Neural progenitor cell (in vitro differentiated cells): ENCODE measurements at regions not wholly inside any gene's neighbourhood (a gene's known extent, or its start where the extent isn't known, plus 50 kb on each side); places are given as distances from the start of the nearest gene placed in this dataset.

Experiments
- DNase-seq: peaks from one replicate; pipeline ENCODE4 v3.0.0-alpha.2; 2016; ENCODE audit warnings: low spot score
- H2AFZ ChIP-seq: fragments of 200-600 bp; sonication (generic); replicated peaks from 2 replicates; pipeline ENCODE4 v1.6.1; 2016; ENCODE audit warnings: antibody characterized with exemption
- H3F3A ChIP-seq: fragments of 200-600 bp; sonication (generic); 2 replicates; pipeline ENCODE4 v1.6.1; 2016; ENCODE audit warnings: antibody characterized with exemption, low read depth
- H3K27ac ChIP-seq: fragments of 200-600 bp; sonication (generic); 2 replicates; pipeline ENCODE4 v1.5.1; 2016; ENCODE audit warnings: mild to moderate bottlenecking
- H3K27me3 ChIP-seq: fragments of 200-600 bp; sonication (generic); 2 replicates; pipeline ENCODE4 v1.6.1; 2016; ENCODE audit warnings: mild to moderate bottlenecking, moderate library complexity
- H3K36me3 ChIP-seq: fragments of 200-600 bp; sonication (generic); 2 replicates; pipeline ENCODE4 v1.5.1; 2016
- H3K4me1 ChIP-seq: fragments of 200-600 bp; sonication (generic); 2 replicates; pipeline ENCODE4 v1.6.1; 2016; ENCODE audit warnings: mixed run types
- H3K4me2 ChIP-seq: fragments of 200-600 bp; sonication (generic); 2 replicates; pipeline ENCODE4 v1.6.1; 2016
- H3K4me3 ChIP-seq: fragments of 200-600 bp; sonication (generic); 2 replicates; pipeline ENCODE4 v1.5.1; 2016
- H3K79me2 ChIP-seq: fragments of 200-600 bp; sonication (generic); 2 replicates; pipeline ENCODE4 v1.6.1; 2016; ENCODE audit warnings: low read depth
- H3K9ac ChIP-seq: fragments of 200-600 bp; sonication (generic); 2 replicates; pipeline ENCODE4 v1.6.1; 2016
- H3K9me3 ChIP-seq: fragments of 200-600 bp; sonication (generic); 2 replicates; pipeline ENCODE4 v1.5.1; 2016; ENCODE audit warnings: low read depth
- H4K20me1 ChIP-seq: fragments of 200-600 bp; sonication (generic); 2 replicates; pipeline ENCODE4 v1.6.1; 2016; ENCODE audit warnings: low read depth
- H3K27ac Mint-ChIP-seq: 3 replicates; pipeline ENCODE4 v1.8.0; 2021; ENCODE audit warnings: mixed read lengths
- H3K27me3 Mint-ChIP-seq: 2 replicates; pipeline ENCODE4 v1.8.0; 2022; ENCODE audit warnings: low read depth, mild to moderate bottlenecking, inconsistent platforms, moderate library complexity, mixed read lengths; ENCODE audit not compliant: insufficient read depth
- H3K36me3 Mint-ChIP-seq: 3 replicates; pipeline ENCODE4 v1.8.0; 2021; ENCODE audit warnings: mixed read lengths
- H3K4me1 Mint-ChIP-seq: 3 replicates; pipeline ENCODE4 v1.8.0; 2021; ENCODE audit warnings: mixed read lengths
- H3K4me3 Mint-ChIP-seq: 3 replicates; pipeline ENCODE4 v1.8.0; 2021; ENCODE audit warnings: mild to moderate bottlenecking, moderate library complexity, mixed read lengths
- H3K9me3 Mint-ChIP-seq: 3 replicates; pipeline ENCODE4 v1.8.0; 2020; ENCODE audit warnings: mixed read lengths
- EZH2 ChIP-seq: fragments of 200-600 bp; sonication (generic); IDR thresholded peaks from 2 replicates; pipeline ENCODE4 v1.6.1; 2017; ENCODE audit warnings: antibody characterized with exemption, mild to moderate bottlenecking, moderate library complexity
- EZH2phosphoT487 ChIP-seq: fragments of 200-600 bp; sonication (generic); IDR thresholded peaks from 2 replicates; pipeline ENCODE4 v1.6.1; 2017; ENCODE audit warnings: antibody characterized with exemption
- TF ChIP-seq, protein P1 (sequence below): fragments of 200-600 bp; sonication (generic); IDR thresholded peaks from 2 replicates; pipeline ENCODE4 v1.5.1; 2017; ENCODE audit warnings: antibody characterized with exemption, mild to moderate bottlenecking

DNA sequence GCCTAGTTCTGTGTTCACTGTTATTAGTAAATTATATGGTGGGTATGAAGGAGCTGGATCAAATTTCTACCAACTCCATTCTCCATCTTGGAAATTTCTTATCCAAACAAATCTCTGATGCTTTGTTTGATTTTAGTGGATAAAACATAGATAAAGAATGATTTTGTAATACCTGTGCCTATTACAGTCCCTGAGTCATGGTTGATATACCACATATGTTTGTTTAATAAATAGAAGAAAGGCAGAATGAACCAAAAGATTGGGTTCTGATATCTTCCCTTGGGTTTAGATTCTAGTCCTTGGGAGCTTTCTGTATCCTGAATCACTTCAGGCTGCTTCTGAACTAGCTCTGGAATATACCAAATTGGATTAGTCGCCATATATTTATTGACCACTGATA, 203.6 kb downstream of the PDCD6IP start:
- H2AFZ ChIP-seq, result no peak overlapping the region
- no peaks in the 10 kb centered on the region for H3K9me3 ChIP-seq
- no peaks in the 10 kb centered on the region for H3K79me2 ChIP-seq
- Mint-ChIP-seq H3K27ac (no peak overlapping the region), H3K27me3 (peaks cover 14% of the 10 kb centered on the region), H3K9me3 (peaks cover 1% of the 10 kb centered on the region), H3K4me1 (peaks cover 47% of the 10 kb centered on the region), H3K36me3 (no peaks in the 10 kb centered on the region), H3K4me3 (no peak overlapping the region)
- no peak overlapping the region for H3K27ac ChIP-seq
- no peaks in the 10 kb centered on the region for H3K27me3 ChIP-seq
- H4K20me1 ChIP-seq, result no peaks in the 10 kb centered on the region
- no peaks in the 10 kb centered on the region for H3K36me3 ChIP-seq
- peaks cover 20% of the 10 kb centered on the region for H3F3A ChIP-seq
- H3K4me2 ChIP-seq, result no peak overlapping the region
- TF ChIP-seq, protein P1, sequence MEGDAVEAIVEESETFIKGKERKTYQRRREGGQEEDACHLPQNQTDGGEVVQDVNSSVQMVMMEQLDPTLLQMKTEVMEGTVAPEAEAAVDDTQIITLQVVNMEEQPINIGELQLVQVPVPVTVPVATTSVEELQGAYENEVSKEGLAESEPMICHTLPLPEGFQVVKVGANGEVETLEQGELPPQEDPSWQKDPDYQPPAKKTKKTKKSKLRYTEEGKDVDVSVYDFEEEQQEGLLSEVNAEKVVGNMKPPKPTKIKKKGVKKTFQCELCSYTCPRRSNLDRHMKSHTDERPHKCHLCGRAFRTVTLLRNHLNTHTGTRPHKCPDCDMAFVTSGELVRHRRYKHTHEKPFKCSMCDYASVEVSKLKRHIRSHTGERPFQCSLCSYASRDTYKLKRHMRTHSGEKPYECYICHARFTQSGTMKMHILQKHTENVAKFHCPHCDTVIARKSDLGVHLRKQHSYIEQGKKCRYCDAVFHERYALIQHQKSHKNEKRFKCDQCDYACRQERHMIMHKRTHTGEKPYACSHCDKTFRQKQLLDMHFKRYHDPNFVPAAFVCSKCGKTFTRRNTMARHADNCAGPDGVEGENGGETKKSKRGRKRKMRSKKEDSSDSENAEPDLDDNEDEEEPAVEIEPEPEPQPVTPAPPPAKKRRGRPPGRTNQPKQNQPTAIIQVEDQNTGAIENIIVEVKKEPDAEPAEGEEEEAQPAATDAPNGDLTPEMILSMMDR, result no peak
- TF ChIP-seq EZH2, result no peak
- TF ChIP-seq EZH2phosphoT487, result no peak
- H3K4me3 ChIP-seq, result no peak overlapping the region
- no peak overlapping the region for H3K9ac ChIP-seq
- peaks cover 32% of the 10 kb centered on the region for H3K4me1 ChIP-seq
- no peak for DNase-seq

DNA sequence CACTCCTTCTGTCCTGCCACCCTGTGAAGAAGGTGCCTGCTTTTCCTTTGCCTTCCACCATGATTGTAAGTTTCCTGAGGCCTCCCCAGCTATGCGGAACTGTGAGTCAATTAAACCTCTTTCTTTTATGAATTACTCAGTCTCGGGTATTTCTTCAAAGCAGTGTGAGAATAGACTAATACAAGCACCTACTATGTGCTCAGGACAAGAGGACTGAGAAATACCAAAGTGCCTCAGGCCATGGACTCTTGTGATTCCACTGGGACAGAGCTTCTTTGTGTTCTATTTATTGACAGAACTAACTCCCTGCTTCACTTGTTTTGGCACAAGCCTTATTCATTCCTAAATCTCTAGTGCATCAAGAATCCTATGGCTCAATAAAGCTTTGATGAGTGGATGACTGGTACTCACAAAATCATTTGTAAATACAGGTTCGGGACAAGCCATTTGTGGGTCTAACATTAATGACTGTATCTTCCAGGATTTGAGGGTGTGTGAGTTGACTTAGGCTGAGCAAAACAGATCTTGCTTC, 204.2 kb downstream of the PDCD6IP start:
- H3K27me3 Mint-ChIP-seq, result peaks cover 14% of the 10 kb centered on the region
- no peak overlapping the region for H2AFZ ChIP-seq

DNA sequence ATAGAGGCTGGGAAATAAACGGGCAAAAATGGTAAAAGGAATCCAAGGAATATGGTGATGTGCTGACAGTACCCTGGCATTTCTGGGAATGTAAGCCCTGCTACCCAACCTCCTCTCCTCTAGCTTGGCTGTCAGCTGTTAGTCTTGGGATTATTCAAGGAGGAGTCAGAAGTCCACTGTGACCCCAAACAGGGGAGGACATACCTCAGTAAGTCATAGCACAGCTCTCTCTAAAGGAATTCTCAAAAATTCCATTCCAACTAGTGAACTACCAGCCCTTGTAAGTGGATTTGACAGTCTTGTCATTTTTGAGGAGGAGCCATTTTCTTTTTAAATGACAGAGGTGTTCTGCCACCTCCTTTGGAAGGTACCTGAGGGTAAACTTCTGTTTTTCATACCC, 207.5 kb downstream of the PDCD6IP start:
- H2AFZ ChIP-seq, result no peak overlapping the region

More for the DNA sequence above, 204.2 kb downstream of the PDCD6IP start:
- no peak for TF ChIP-seq EZH2
- H3K27me3 ChIP-seq, result no peaks in the 10 kb centered on the region
- H3K27ac ChIP-seq, result no peak overlapping the region
- H3K79me2 ChIP-seq, result no peaks in the 10 kb centered on the region
- H3K4me2 ChIP-seq, result no peak overlapping the region
- Mint-ChIP-seq H3K27ac (peak overlapping the region; percentile 83), H3K36me3 (no peaks in the 10 kb centered on the region), H3K9me3 (peaks cover 1% of the 10 kb centered on the region), H3K4me3 (no peak overlapping the region), H3K4me1 (peaks cover 53% of the 10 kb centered on the region)
- no peak overlapping the region for H3K9ac ChIP-seq
- no peak for DNase-seq
- no peaks in the 10 kb centered on the region for H3K9me3 ChIP-seq
- no peaks in the 10 kb centered on the region for H3K36me3 ChIP-seq
- H3K4me3 ChIP-seq, result no peak overlapping the region
- no peaks in the 10 kb centered on the region for H4K20me1 ChIP-seq
- peaks cover 20% of the 10 kb centered on the region for H3F3A ChIP-seq
- peaks cover 32% of the 10 kb centered on the region for H3K4me1 ChIP-seq

DNA sequence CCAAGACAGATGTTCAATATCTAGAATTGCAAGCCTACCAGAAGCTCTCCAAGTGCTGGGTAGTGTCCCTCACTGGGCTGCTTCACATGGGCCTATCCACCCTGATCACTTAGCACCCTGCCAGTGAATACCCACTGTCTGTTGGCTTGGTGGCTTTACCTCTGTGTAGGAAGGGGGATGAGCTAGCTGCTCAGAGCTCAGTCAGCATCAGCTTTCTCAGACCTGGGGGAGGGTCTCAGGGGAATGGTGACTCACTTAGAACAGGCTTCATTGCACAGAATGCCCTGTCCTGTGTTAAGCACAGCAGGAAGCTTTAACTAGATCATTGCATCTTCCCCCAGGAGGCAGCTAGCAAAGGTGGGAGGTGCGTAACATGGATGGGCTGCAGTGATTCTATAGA, 209.8 kb downstream of the PDCD6IP start:
- H3K36me3 ChIP-seq, result no peaks in the 10 kb centered on the region
- peak overlapping the region; percentile 54 for H3K4me2 ChIP-seq
- H3K4me3 ChIP-seq, result no peak overlapping the region
- no peak for TF ChIP-seq EZH2phosphoT487
- TF ChIP-seq EZH2, result no peak
- TF ChIP-seq, protein P1, result no peak
- peaks cover 10% of the 10 kb centered on the region for H3K27me3 Mint-ChIP-seq
- peaks cover 12% of the 10 kb centered on the region for H3F3A ChIP-seq
- no peaks in the 10 kb centered on the region for H3K79me2 ChIP-seq
- peak overlapping the region; percentile 47 for H3K27ac ChIP-seq
- peak overlapping the region; percentile 86 for H3K27ac Mint-ChIP-seq
- no peak overlapping the region for H3K4me3 Mint-ChIP-seq
- H3K9ac ChIP-seq, result no peak overlapping the region
- peak; percentile 57 for DNase-seq
- no peak overlapping the region for H2AFZ ChIP-seq
- H3K4me1 Mint-ChIP-seq, result peaks cover 53% of the 10 kb centered on the region
- H3K36me3 Mint-ChIP-seq, result no peaks in the 10 kb centered on the region
- no peaks in the 10 kb centered on the region for H4K20me1 ChIP-seq
- peaks cover 27% of the 10 kb centered on the region for H3K4me1 ChIP-seq
- H3K9me3 ChIP-seq, result no peaks in the 10 kb centered on the region
- H3K27me3 ChIP-seq, result no peaks in the 10 kb centered on the region
- H3K9me3 Mint-ChIP-seq, result no peaks in the 10 kb centered on the region

More for the DNA sequence above, 207.5 kb downstream of the PDCD6IP start:
- Histone ChIP-seq H3K79me2 (no peaks in the 10 kb centered on the region), H3K27me3 (no peaks in the 10 kb centered on the region), H3K27ac (no peak overlapping the region), H4K20me1 (no peaks in the 10 kb centered on the region), H3K4me3 (no peak overlapping the region), H3K9me3 (no peaks in the 10 kb centered on the region), H3F3A (peaks cover 20% of the 10 kb centered on the region), H3K4me1 (peaks cover 35% of the 10 kb centered on the region), H3K36me3 (no peaks in the 10 kb centered on the region), H3K9ac (no peak overlapping the region), H3K4me2 (no peak overlapping the region)
- Mint-ChIP-seq H3K4me1 (peaks cover 59% of the 10 kb centered on the region), H3K27me3 (peaks cover 10% of the 10 kb centered on the region), H3K27ac (peak overlapping the region; percentile 42), H3K4me3 (no peak overlapping the region), H3K9me3 (no peaks in the 10 kb centered on the region), H3K36me3 (no peaks in the 10 kb centered on the region)
- no peak for DNase-seq
- TF ChIP-seq EZH2 (no peak), EZH2phosphoT487 (no peak)
- TF ChIP-seq, protein P1, result no peak
